ENCODE measurements at regions not wholly inside any gene's neighbourhood (a gene's known extent, or its start where the extent isn't known, plus 50 kb on each side); places are given as distances from the start of the nearest gene placed in this dataset.

GRCh38 chr1:73913025-73913424, 285.0 kb downstream of the LRRIQ3 start:
- no peak for TF ChIP-seq CTCF (IDR thresholded peaks at IDR 0.05; ENCODE audit: borderline replicate concordance, extremely low read depth, low read length, poor library complexity, severe bottlenecking)
- TF ChIP-seq EZH2 (IDR thresholded peaks at IDR 0.05; ENCODE audit: borderline replicate concordance, low read depth, low read length, severe bottlenecking), result no peak
